Activated CD4-positive, alpha-beta memory T cell treated with anti-CD3 and anti-CD28 coated beads for 36 hours (primary cell): ENCODE measurements at regions not wholly inside any gene's neighbourhood (a gene's known extent, or its start where the extent isn't known, plus 50 kb on each side); places are given as distances from the start of the nearest gene placed in this dataset.

Experiments
- CTCF ChIA-PET: fragments of 350-600 bp; sonication (Branson Sonifier 250); formaldehyde crosslinking; loops from one replicate; lab custom pipeline; 2021; ENCODE audit warnings: antibody characterized with exemption, inconsistent platforms; lab: Charles Lee
- POLR2A ChIA-PET: fragments of 350-600 bp; sonication (Branson Sonifier 250); formaldehyde crosslinking; loops from one replicate; lab custom pipeline; 2021; ENCODE audit warnings: antibody characterized with exemption; lab: Charles Lee
- DNase-seq: peaks from one replicate; pipeline ENCODE4 v3.0.0-alpha.2; 2020
- H3K27ac Mint-ChIP-seq: one replicate; pipeline ENCODE4 v1.8.0; 2021; ENCODE audit warnings: mixed read lengths
- H3K27me3 Mint-ChIP-seq: one replicate; pipeline ENCODE4 v1.8.0; 2021; ENCODE audit warnings: mixed read lengths
- H3K36me3 Mint-ChIP-seq: one replicate; pipeline ENCODE4 v1.8.0; 2021; ENCODE audit warnings: mixed read lengths
- H3K4me1 Mint-ChIP-seq: one replicate; pipeline ENCODE4 v1.8.0; 2021; ENCODE audit warnings: low read depth, mixed read lengths
- H3K4me3 Mint-ChIP-seq: one replicate; pipeline ENCODE4 v1.8.0; 2021; ENCODE audit warnings: mild to moderate bottlenecking, mixed read lengths
- H3K9me3 Mint-ChIP-seq: one replicate; pipeline ENCODE4 v1.8.0; 2021; ENCODE audit warnings: mixed read lengths
- intact Hi-C: fragments of 100-400 bp; cut with micrococcal nuclease; formaldehyde crosslinking; loops from one replicate; pipeline ENCODE4 v1.15.1; 2023

DNA sequence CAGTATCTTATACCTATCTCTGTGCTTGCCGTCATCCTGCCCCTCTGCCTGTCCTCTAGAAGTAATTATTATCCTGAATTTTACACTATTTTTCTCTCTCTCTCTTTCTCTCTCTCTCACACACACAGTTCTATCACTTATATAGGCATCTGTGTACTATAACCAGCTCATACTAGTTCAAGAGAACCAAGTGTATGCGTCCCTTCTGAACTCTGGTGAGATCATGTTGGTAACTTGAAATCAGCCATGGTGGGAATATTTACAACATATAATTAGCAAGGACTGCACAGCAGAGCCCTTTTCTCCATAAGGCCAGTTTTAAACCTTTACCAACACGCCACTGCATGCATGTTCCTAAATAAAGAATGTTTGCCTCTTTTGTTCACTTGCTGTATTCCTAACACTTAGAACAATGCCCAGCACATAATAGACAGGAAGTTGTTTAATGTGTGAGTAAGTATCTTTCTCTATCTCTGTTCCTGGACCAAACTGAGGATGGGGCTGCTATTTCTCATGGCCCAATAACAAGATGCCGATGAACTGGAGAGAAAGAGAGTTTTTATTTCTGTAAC is 51.1 kb upstream of the IL21 start:
- intact Hi-C loops: no loop called here
- CTCF ChIA-PET: no interaction called here
- peaks cover 6% of the 10 kb centered on the region for H3K36me3 Mint-ChIP-seq

DNA sequence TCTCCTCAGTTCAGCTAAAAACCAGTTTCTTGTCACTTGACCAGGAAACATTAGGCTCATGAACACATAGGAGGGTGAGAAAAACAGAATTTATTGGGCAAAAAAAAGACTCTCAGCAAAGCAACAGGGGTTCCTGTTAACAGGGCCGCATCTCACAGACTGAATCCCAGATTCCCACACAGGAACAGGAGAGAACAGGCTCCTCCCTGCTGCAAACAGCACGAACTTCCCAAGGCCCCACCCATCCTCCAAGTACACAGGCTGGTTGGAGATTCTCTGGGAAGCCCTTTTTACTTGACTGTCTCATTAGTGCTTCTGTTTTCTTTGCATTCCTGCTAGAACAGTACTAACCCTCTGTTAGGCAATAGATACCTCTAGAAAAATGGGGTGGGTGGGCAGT is 52.4 kb upstream of the IL21 start:
- intact Hi-C loops: no loop called here
- H3K27ac Mint-ChIP-seq: no peak overlapping the region
- no peak overlapping the region for H3K4me3 Mint-ChIP-seq
- CTCF ChIA-PET: no interaction called here
- peaks cover 7% of the 10 kb centered on the region for H3K9me3 Mint-ChIP-seq
- peaks cover 6% of the 10 kb centered on the region for H3K36me3 Mint-ChIP-seq
- H3K4me1 Mint-ChIP-seq: peaks cover 39% of the 10 kb centered on the region
- POLR2A ChIA-PET: no interaction called here
- peaks cover 2% of the 10 kb centered on the region for H3K27me3 Mint-ChIP-seq
- DNase-seq: no peak

More for the DNA sequence above, 51.1 kb upstream of the IL21 start:
- H3K27me3 Mint-ChIP-seq: peaks cover under 1% of the 10 kb centered on the region
- DNase-seq: no peak
- H3K4me3 Mint-ChIP-seq: no peak overlapping the region
- H3K9me3 Mint-ChIP-seq: peaks cover 7% of the 10 kb centered on the region
- H3K4me1 Mint-ChIP-seq: peaks cover 52% of the 10 kb centered on the region
- POLR2A ChIA-PET: no interaction called here
- H3K27ac Mint-ChIP-seq: no peak overlapping the region

DNA sequence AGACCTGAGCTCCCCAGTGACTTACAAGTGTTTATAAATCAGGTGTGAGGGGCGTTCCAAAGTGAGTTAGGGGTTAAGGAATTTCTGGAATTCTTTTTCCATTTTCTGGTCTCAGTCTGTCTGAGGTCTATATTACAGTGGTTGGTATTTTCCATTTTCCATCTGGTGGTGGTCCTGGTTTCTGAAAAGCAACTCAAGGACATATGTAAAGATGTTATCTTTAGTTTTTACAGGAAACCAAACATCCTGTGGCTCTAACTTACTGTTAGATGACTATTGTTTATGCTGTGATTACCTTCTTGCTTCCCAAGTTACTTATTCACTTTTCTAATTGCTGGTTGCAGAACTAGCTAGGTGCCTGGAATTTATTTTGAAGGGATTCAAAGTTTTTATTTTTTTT is 53.5 kb upstream of the IL21 start:
- H3K4me1 Mint-ChIP-seq: peaks cover 31% of the 10 kb centered on the region
- no peak overlapping the region for H3K4me3 Mint-ChIP-seq
- peaks cover 6% of the 10 kb centered on the region for H3K27me3 Mint-ChIP-seq
- intact Hi-C loops: no loop called here
- peak overlapping the region; percentile 6 for H3K27ac Mint-ChIP-seq
- CTCF ChIA-PET: no interaction called here
- no peak for DNase-seq
- H3K9me3 Mint-ChIP-seq: peaks cover 7% of the 10 kb centered on the region
- POLR2A ChIA-PET: no interaction called here
- peaks cover 6% of the 10 kb centered on the region for H3K36me3 Mint-ChIP-seq

DNA sequence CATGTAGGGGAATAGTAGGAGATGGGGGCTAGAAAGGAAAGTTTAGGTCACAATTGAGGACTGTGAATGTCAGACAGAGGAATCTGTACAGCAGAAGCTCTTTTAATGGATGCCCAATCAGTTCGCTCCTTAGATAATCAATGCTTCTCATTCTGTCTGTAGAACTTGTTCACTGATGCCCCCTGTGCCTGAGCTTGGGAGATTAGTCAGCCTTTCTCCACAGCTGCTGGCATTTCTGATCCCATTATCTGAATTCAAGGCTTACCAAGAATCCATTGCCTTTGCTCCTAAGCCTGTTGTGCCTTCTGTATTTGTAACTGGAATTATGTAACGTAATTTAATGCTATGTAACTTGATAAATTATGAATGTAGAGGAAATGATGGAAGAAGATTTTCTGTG is 53.2 kb upstream of the BBS12 start:
- Mint-ChIP-seq H3K4me3 (no peak overlapping the region), H3K27ac (no peak overlapping the region), H3K4me1 (peaks cover 7% of the 10 kb centered on the region), H3K36me3 (peaks cover 22% of the 10 kb centered on the region), H3K9me3 (peaks cover 34% of the 10 kb centered on the region), H3K27me3 (peaks cover 7% of the 10 kb centered on the region)
- ChIA-PET CTCF (interaction anchor here (1.0 to 1.5 kb wide), 4 partner anchors 10 to 38 kb away, joined by 3 to 4 read pairs (median 3); no protein-coding TSS in a partner anchor), POLR2A (no interaction called here)
- intact Hi-C loops: no loop called here
- DNase-seq: no peak

DNA sequence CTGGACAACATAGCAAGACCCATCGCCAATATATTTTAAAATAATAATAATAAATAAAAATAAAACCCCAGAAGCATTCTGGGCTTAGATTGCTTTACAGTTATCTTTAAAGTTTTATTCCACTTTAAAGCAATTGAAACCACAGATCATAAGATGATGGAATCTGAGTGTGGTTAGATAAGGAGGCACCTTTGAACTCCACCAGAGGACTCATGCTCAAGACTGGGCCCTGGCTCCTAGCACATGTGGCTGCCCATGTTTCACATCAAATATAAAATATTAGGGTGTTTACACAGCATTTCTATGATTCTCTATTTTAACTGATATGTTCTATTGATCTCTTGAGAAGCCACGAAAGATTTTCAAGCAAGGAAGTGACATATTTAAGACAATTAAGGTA is 52.6 kb upstream of the BBS12 start:
- no peak overlapping the region for H3K27ac Mint-ChIP-seq
- peaks cover 2% of the 10 kb centered on the region for H3K4me1 Mint-ChIP-seq
- peaks cover 7% of the 10 kb centered on the region for H3K27me3 Mint-ChIP-seq
- ChIA-PET POLR2A (no interaction called here), CTCF (no interaction called here)
- H3K36me3 Mint-ChIP-seq: peaks cover 23% of the 10 kb centered on the region
- no peak overlapping the region for H3K4me3 Mint-ChIP-seq
- intact Hi-C loops: no loop called here
- no peak for DNase-seq
- peaks cover 38% of the 10 kb centered on the region for H3K9me3 Mint-ChIP-seq

DNA sequence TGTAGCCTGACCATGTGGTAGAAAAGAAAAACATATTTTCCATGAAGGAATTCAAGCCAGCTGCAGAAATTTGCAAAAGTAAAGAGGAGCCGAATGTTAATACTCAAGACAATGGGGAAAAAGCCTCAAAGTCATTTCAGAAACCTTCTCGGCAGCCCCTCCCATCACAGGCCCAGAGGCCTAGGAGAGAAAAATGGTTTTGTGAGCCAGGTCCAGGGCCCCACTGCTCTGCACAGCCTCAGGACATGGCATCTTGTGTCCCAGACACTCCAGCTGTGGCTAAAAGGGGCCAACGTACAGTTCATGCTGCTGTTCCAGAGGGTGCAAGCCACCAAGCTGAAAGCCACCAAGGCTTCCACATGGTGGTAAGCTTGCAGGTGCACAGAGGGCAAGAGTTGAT is 50.9 kb upstream of the BBS12 start:
- Mint-ChIP-seq H3K4me3 (no peak overlapping the region), H3K9me3 (peaks cover 38% of the 10 kb centered on the region), H3K4me1 (peaks cover 1% of the 10 kb centered on the region), H3K27ac (no peak overlapping the region), H3K36me3 (peaks cover 23% of the 10 kb centered on the region), H3K27me3 (peaks cover 7% of the 10 kb centered on the region)
- POLR2A ChIA-PET: no interaction called here
- CTCF ChIA-PET: no interaction called here
- intact Hi-C loops: no loop called here
- DNase-seq: no peak
